ENCODE measurements at regions not wholly inside any gene's neighbourhood (a gene's known extent, or its start where the extent isn't known, plus 50 kb on each side); places are given as distances from the start of the nearest gene placed in this dataset.
A peak's percentile ranks its signal among the peaks of the same experiment; 100 is the strongest.

- Histone ChIP-seq H3K9me3 (ENCODE audit: control insufficient read depth, insufficient read depth, low read depth, low read length) (peaks cover 7% of the 10 kb centered on the region; the same call in 1 of the 2 replicates), H3K27me3 (ENCODE audit: control insufficient read depth, insufficient read depth, low read length) (no peaks in the 10 kb centered on the region), H3K36me3 (ENCODE audit: control insufficient read depth, insufficient read depth, low read length) (no peaks in the 10 kb centered on the region), H3K27ac (ENCODE audit: low read length) (peak overlapping the region; percentile 51; the same call in 1 of the 2 replicates), H3K4me1 (ENCODE audit: control insufficient read depth, insufficient read depth, low read length) (peaks cover 30% of the 10 kb centered on the region), H3K4me3 (ENCODE audit: low read depth in 2 of 2, low read length in 2 of 2) (no peak overlapping the region)
- intact Hi-C loops (cut with micrococcal nuclease; ENCODE audit: unreplicated experiment) (no loop called here), in situ Hi-C loops (cut with HindIII; ENCODE audit: low pct_unique_long_range_greater_than_20kb, low sequenced_read_pairs) (no loop called here)
- ChIA-PET CTCF (interaction anchor here (1.4 kb wide), 1 partner anchor 20 kb away, joined by 3 read pairs; no protein-coding TSS in a partner anchor), POLR2A (no interaction called here)
- DNase-seq (ENCODE audit: low read depth, low spot score) (no peak), ATAC-seq (no peak)
- TF ChIP-seq TCF7L2 (IDR thresholded peaks at IDR 0.05; ENCODE audit: low read depth, low read length), result no peak
- 0 out of 4 replicates have a peak, but pooled peaks of 1 of the 2 experiments have one; percentile 43 for TF ChIP-seq REST (IDR thresholded peaks at IDR 0.05; ENCODE audit: insufficient read depth in 1 of 2, low read depth in 2 of 2, low read length in 1 of 2)
- no TSS peak for BruUV-seq (replicated peaks)
These were observed 64.3 kb downstream of the MRPL14 start for GRCh38 chr6:44062771-44063560.

GRCh38 chr6:44062105-44062770, 65.0 kb downstream of the MRPL14 start:
- ATAC-seq (no peak), DNase-seq (ENCODE audit: low read depth, low spot score) (no peak)
- ChIA-PET CTCF (interaction anchor here (1.4 kb wide), 1 partner anchor 19 kb away, joined by 3 read pairs; no protein-coding TSS in a partner anchor), POLR2A (interaction anchor here (0.7 kb wide), 1 partner anchor 584 kb away, joined by 4 read pairs; no protein-coding TSS in a partner anchor)
- Histone ChIP-seq H3K27ac (ENCODE audit: low read length) (no peak overlapping the region), H3K36me3 (ENCODE audit: control insufficient read depth, insufficient read depth, low read length) (no peaks in the 10 kb centered on the region), H3K4me3 (ENCODE audit: low read depth in 2 of 2, low read length in 2 of 2) (no peak overlapping the region), H3K9me3 (ENCODE audit: control insufficient read depth, insufficient read depth, low read depth, low read length) (peaks cover 7% of the 10 kb centered on the region; the same call in 1 of the 2 replicates), H3K27me3 (ENCODE audit: control insufficient read depth, insufficient read depth, low read length) (no peaks in the 10 kb centered on the region), H3K4me1 (ENCODE audit: control insufficient read depth, insufficient read depth, low read length) (peaks cover 32% of the 10 kb centered on the region)
- in situ Hi-C loops (cut with HindIII; ENCODE audit: low pct_unique_long_range_greater_than_20kb, low sequenced_read_pairs) (no loop called here), intact Hi-C loops (cut with micrococcal nuclease; ENCODE audit: unreplicated experiment) (no loop called here)
- no TSS peak for BruUV-seq (replicated peaks)
- TF ChIP-seq SIN3A (IDR thresholded peaks at IDR 0.05; ENCODE audit: borderline replicate concordance, insufficient read depth, low read depth, low read length), result no peak

- BruUV-seq (replicated peaks), result no TSS peak
- DNase-seq (ENCODE audit: low read depth, low spot score) (no peak), ATAC-seq (no peak)
- peaks cover 32% of the 10 kb centered on the region for H3K4me1 ChIP-seq (ENCODE audit: control insufficient read depth, insufficient read depth, low read length)
- H3K27me3 ChIP-seq (ENCODE audit: control insufficient read depth, insufficient read depth, low read length), result no peaks in the 10 kb centered on the region
- TF ChIP-seq SIN3A (IDR thresholded peaks at IDR 0.05; ENCODE audit: borderline replicate concordance, insufficient read depth, low read depth, low read length), result no peak
- no peak for TF ChIP-seq REST (IDR thresholded peaks at IDR 0.05; ENCODE audit: insufficient read depth in 1 of 2, low read depth in 2 of 2, low read length in 1 of 2)
- TF ChIP-seq CTCF (IDR thresholded peaks at IDR 0.05), result no peak
- no peak for TF ChIP-seq POLR2AphosphoS5 (IDR thresholded peaks at IDR 0.05; ENCODE audit: low read depth, low read length)
- no peak for TF ChIP-seq TCF7L2 (IDR thresholded peaks at IDR 0.05; ENCODE audit: low read depth, low read length)
- no peak overlapping the region; the same call in 1 of the 2 replicates for H3K27ac ChIP-seq (ENCODE audit: low read length)
- peaks cover 7% of the 10 kb centered on the region; the same call in 1 of the 2 replicates for H3K9me3 ChIP-seq (ENCODE audit: control insufficient read depth, insufficient read depth, low read depth, low read length)
- in situ Hi-C loops (cut with HindIII; ENCODE audit: low pct_unique_long_range_greater_than_20kb, low sequenced_read_pairs) (no loop called here), intact Hi-C loops (cut with micrococcal nuclease; ENCODE audit: unreplicated experiment) (no loop called here)
- H3K36me3 ChIP-seq (ENCODE audit: control insufficient read depth, insufficient read depth, low read length), result no peaks in the 10 kb centered on the region
- POLR2A ChIA-PET, result interaction anchor here (0.6 to 0.7 kb wide), 3 partner anchors 18 to 584 kb away, joined by 4 to 7 read pairs (median 6); no protein-coding TSS in a partner anchor
- no peak overlapping the region for H3K4me3 ChIP-seq (ENCODE audit: low read depth in 2 of 2, low read length in 2 of 2)
- CTCF ChIA-PET, result no interaction called here
These were observed 65.7 kb downstream of the MRPL14 start for GRCh38 chr6:44061375-44062104.

All from Panc1 (cell line).